HL-60 (cell line): ENCODE measurements at regions not wholly inside any gene's neighbourhood (a gene's known extent, or its start where the extent isn't known, plus 50 kb on each side); places are given as distances from the start of the nearest gene placed in this dataset.

Source experiments
- DNase-seq, 2 experiments: peaks; one replicate each; pipeline ENCODE4 v3.0.0-alpha.2; 2010 to 2020; ENCODE audit warnings: low read depth in 1 of 2, low spot score in 1 of 2
- H3K27ac ChIP-seq: fragments of 250-450 bp; sonication (Bioruptor Pico); replicated peaks from 2 replicates; pipeline ENCODE4 v1.5.1; 2020; ENCODE audit warnings: mild to moderate bottlenecking, moderate library complexity
- H3K27me3 ChIP-seq: fragments of 250-450 bp; sonication (Bioruptor Pico); 2 replicates; pipeline ENCODE4 v1.5.1; 2021; ENCODE audit warnings: mild to moderate bottlenecking, moderate library complexity; ENCODE audit not compliant: insufficient read depth, poor library complexity, severe bottlenecking
- H3K4me3 ChIP-seq: replicated peaks from 2 replicates; pipeline ENCODE4 v1.5.1; 2011; ENCODE audit warnings: mild to moderate bottlenecking, control low read depth, low read length; ENCODE audit not compliant: insufficient read depth
- GABPA ChIP-seq: IDR thresholded peaks from 2 replicates; pipeline ENCODE4 v1.6.1; 2012; ENCODE audit warnings: low read depth
- POLR2AphosphoS5 ChIP-seq: IDR thresholded peaks from 2 replicates; pipeline ENCODE4 v1.6.1; 2012; ENCODE audit warnings: low read depth
- TF ChIP-seq, protein P1 (sequence below): IDR thresholded peaks from one replicate; pipeline ENCODE4 v1.5.1; 2011; ENCODE audit warnings: low read length, control low read depth, inconsistent platforms; ENCODE audit not compliant: insufficient read depth
- TF ChIP-seq, protein P2 (sequence below): IDR thresholded peaks from 2 replicates; pipeline ENCODE4 v1.6.1; 2012; ENCODE audit warnings: low read depth; ENCODE audit not compliant: insufficient replicate concordance

DNA sequence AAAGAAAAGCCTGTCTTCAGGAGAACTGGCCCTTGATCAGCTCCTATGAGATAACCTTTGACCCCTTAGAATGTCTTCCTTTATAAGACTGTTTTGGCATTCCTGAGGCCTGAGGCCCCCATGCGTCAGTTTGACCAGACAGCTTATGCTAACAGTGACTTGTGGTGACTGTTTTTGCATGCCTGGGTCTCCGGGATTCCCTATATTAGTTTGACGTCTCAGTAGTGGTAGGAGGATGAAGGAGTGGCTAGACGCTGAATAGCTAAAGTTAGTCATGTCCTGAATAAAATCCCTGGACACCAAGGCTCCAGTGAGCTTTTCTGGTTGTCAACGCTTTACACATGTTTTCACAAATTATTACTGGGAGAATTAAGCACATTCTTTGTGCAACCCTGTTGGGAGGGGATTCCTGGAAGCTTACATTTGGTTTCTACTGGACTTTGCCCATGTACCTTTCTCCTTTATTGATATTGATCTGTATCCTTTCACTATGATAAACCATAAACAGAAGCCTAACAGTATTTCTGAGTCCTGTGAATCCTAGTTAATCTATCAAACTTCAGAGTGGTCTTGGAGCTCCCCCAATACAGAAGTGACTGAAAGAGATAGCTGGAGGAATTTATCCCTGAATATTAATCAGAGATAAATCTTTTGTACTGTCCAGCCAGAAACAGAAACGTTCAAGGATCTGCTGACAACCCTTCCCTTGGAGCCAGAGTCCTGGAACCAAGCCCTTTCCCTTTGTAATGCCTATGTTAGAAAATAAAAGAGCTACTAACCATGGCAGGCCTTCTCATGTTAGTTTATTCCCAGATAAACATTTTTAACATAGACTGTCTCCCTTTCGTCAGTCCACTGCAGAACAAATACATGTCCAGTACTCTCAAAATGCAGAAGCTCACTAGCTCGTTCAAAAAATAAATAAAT, 479.2 kb downstream of the RPS29 start:
- H3K27ac ChIP-seq = no peak overlapping the region
- H3K27me3 ChIP-seq = no peaks in the 10 kb centered on the region
- H3K4me3 ChIP-seq = no peak overlapping the region
- TF ChIP-seq, protein P1, sequence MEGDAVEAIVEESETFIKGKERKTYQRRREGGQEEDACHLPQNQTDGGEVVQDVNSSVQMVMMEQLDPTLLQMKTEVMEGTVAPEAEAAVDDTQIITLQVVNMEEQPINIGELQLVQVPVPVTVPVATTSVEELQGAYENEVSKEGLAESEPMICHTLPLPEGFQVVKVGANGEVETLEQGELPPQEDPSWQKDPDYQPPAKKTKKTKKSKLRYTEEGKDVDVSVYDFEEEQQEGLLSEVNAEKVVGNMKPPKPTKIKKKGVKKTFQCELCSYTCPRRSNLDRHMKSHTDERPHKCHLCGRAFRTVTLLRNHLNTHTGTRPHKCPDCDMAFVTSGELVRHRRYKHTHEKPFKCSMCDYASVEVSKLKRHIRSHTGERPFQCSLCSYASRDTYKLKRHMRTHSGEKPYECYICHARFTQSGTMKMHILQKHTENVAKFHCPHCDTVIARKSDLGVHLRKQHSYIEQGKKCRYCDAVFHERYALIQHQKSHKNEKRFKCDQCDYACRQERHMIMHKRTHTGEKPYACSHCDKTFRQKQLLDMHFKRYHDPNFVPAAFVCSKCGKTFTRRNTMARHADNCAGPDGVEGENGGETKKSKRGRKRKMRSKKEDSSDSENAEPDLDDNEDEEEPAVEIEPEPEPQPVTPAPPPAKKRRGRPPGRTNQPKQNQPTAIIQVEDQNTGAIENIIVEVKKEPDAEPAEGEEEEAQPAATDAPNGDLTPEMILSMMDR = no peak
- TF ChIP-seq POLR2AphosphoS5 = no peak
- TF ChIP-seq GABPA = no peak
- TF ChIP-seq, protein P2, sequence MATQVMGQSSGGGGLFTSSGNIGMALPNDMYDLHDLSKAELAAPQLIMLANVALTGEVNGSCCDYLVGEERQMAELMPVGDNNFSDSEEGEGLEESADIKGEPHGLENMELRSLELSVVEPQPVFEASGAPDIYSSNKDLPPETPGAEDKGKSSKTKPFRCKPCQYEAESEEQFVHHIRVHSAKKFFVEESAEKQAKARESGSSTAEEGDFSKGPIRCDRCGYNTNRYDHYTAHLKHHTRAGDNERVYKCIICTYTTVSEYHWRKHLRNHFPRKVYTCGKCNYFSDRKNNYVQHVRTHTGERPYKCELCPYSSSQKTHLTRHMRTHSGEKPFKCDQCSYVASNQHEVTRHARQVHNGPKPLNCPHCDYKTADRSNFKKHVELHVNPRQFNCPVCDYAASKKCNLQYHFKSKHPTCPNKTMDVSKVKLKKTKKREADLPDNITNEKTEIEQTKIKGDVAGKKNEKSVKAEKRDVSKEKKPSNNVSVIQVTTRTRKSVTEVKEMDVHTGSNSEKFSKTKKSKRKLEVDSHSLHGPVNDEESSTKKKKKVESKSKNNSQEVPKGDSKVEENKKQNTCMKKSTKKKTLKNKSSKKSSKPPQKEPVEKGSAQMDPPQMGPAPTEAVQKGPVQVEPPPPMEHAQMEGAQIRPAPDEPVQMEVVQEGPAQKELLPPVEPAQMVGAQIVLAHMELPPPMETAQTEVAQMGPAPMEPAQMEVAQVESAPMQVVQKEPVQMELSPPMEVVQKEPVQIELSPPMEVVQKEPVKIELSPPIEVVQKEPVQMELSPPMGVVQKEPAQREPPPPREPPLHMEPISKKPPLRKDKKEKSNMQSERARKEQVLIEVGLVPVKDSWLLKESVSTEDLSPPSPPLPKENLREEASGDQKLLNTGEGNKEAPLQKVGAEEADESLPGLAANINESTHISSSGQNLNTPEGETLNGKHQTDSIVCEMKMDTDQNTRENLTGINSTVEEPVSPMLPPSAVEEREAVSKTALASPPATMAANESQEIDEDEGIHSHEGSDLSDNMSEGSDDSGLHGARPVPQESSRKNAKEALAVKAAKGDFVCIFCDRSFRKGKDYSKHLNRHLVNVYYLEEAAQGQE = no peak
- no peak for DNase-seq

DNA sequence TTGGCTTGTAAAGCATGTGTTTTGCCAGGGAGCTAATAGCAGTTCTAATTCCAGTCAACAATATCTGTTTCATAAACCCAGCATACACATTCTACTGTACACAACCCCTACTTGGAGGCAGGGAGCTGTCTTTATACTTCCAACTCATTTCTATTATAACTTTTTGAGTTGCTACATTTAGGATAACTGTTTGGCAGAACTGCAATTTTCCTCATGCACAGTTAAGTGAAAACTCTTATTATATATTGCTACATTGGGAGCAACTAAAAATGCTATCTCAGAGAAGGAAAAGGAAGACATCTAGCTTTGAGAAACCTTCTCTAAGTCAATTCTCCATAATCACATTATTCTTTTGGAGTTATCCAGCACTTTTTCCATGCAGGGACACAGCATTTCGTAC, 480.2 kb downstream of the RPS29 start:
- no peak for DNase-seq
- H3K27me3 ChIP-seq = no peaks in the 10 kb centered on the region
- TF ChIP-seq, protein P2 = no peak

DNA sequence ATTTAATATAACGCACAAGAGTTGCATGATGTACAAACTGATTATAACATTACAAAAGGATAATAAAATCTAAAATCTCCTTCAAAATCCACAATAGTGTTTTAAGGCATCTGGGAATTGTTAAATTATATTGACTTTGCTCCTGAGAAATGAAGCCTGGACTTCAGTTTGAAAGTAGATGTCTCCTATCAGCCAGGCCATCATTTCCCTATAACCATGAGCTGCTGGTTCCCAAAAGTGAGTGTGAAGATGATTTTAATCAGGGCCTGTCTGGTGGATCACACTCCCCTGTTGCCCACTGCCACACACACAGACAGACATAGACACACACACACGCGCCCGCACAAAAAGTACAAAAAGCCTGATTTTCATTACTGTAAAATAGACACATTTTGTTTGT, 480.7 kb downstream of the RPS29 start:
- Histone ChIP-seq H3K27me3 (no peaks in the 10 kb centered on the region), H3K27ac (no peak overlapping the region), H3K4me3 (no peak overlapping the region)
- DNase-seq = no peak
- TF ChIP-seq, protein P1 = no peak
- TF ChIP-seq, protein P2 = no peak
- TF ChIP-seq GABPA = no peak
- no peak for TF ChIP-seq POLR2AphosphoS5

More for the DNA sequence above, 480.2 kb downstream of the RPS29 start:
- Histone ChIP-seq H3K27ac (no peak overlapping the region), H3K4me3 (no peak overlapping the region)
